GM19238 (cell line): ENCODE measurements at regions not wholly inside any gene's neighbourhood (a gene's known extent, or its start where the extent isn't known, plus 50 kb on each side); places are given as distances from the start of the nearest gene placed in this dataset.

Experiments
- DNase-seq: peaks from one replicate; pipeline ENCODE4 v3.0.0; 2011; ENCODE audit warnings: low spot score; ENCODE audit not compliant: insufficient read length

GRCh38 chr3:177597311-177598096 lies 400.2 kb upstream of the TBL1XR1 start:
- DNase-seq: peak; percentile 16

- no peak for DNase-seq
These were observed 401.0 kb upstream of the TBL1XR1 start for GRCh38 chr3:177598097-177598833.

- no peak for DNase-seq
These were observed 402.0 kb upstream of the TBL1XR1 start for GRCh38 chr3:177599326-177599725.

- no peak for DNase-seq
These were observed 402.6 kb upstream of the TBL1XR1 start for GRCh38 chr3:177599837-177600236.

- no peak for DNase-seq
These were observed 403.1 kb upstream of the TBL1XR1 start for GRCh38 chr3:177600411-177600810.

GRCh38 chr3:177601152-177601551 lies 403.9 kb upstream of the TBL1XR1 start:
- DNase-seq: no peak

GRCh38 chr3:177602601-177603147 lies 405.4 kb upstream of the TBL1XR1 start:
- DNase-seq: no peak

- no peak for DNase-seq
These were observed 405.9 kb upstream of the TBL1XR1 start for GRCh38 chr3:177603148-177603603.

GRCh38 chr3:177604181-177604580 lies 406.9 kb upstream of the TBL1XR1 start:
- DNase-seq: no peak

- no peak for DNase-seq
These were observed 409.6 kb upstream of the TBL1XR1 start for GRCh38 chr3:177606891-177607290.

- no peak for DNase-seq
These were observed 410.3 kb upstream of the TBL1XR1 start for GRCh38 chr3:177607589-177607988.

- no peak for DNase-seq
These were observed 411.2 kb upstream of the TBL1XR1 start for GRCh38 chr3:177608443-177608842.

- no peak for DNase-seq
These were observed 412.3 kb upstream of the TBL1XR1 start for GRCh38 chr3:177609613-177610012.

- DNase-seq: no peak
These were observed 413.0 kb upstream of the TBL1XR1 start for GRCh38 chr3:177610262-177610661.

GRCh38 chr3:177610686-177611633 lies 413.7 kb upstream of the TBL1XR1 start:
- DNase-seq: no peak

- DNase-seq: no peak
These were observed 414.6 kb upstream of the TBL1XR1 start for GRCh38 chr3:177611752-177612334.

GRCh38 chr3:177613901-177614300 lies 416.6 kb upstream of the TBL1XR1 start:
- no peak for DNase-seq

GRCh38 chr3:177615015-177615414 lies 417.7 kb upstream of the TBL1XR1 start:
- DNase-seq: no peak

- no peak for DNase-seq
These were observed 421.8 kb upstream of the TBL1XR1 start for GRCh38 chr3:177618873-177619733.

GRCh38 chr3:177620073-177620472 lies 422.8 kb upstream of the TBL1XR1 start:
- no peak for DNase-seq
